ENCODE measurements at regions not wholly inside any gene's neighbourhood (a gene's known extent, or its start where the extent isn't known, plus 50 kb on each side); places are given as distances from the start of the nearest gene placed in this dataset.
"Not testable (repeated sequence)": the region's sequence is repeated elsewhere in the genome, so short reads cannot be mapped to it uniquely, and the experiment has no call there.

GRCh38 chr5:143913008-143913752 is 101.2 kb downstream of the HMHB1 start:
- Histone ChIP-seq H3K27me3 (ENCODE audit: control insufficient read depth, insufficient read depth, low read length) (no peaks in the 10 kb centered on the region), H3K9ac (ENCODE audit: low read length) (no peak overlapping the region)

DNA sequence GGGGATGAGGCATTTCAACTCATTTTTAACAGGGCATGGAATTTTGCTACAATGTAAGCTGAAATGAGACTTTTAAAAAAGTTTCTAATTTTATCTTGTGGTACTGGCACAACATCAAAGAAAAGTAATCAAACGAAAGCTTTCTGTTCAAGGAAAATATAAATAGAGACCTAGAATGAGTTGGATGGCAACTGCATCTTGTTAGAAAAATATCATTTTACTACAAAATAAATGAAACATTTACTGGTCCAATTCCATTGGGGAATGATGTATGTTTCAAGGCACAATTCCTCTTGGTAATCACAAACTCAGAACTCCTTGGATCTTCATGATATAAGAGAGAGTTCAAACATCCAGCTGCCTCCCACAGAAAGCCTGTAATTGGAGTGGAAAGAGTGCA is 102.8 kb downstream of the HMHB1 start:
- Histone ChIP-seq H3K36me3 (ENCODE audit: control insufficient read depth, low read depth, low read length) (no peaks in the 10 kb centered on the region), H3K4me1 (ENCODE audit: control insufficient read depth, low read depth, low read length) (no peaks in the 10 kb centered on the region), H3K9me3 (ENCODE audit: control insufficient read depth, low read depth, low read length) (no peaks in the 10 kb centered on the region), H3K4me3 (ENCODE audit: low read length) (no peak overlapping the region), H3K27me3 (ENCODE audit: control insufficient read depth, insufficient read depth, low read length) (no peaks in the 10 kb centered on the region), H3K9ac (ENCODE audit: low read length) (no peak overlapping the region), H3K27ac (ENCODE audit: low read length) (no peak overlapping the region)

More at GRCh38 chr5:143913008-143913752, 101.2 kb downstream of the HMHB1 start:
- Histone ChIP-seq H3K27ac (ENCODE audit: low read length) (no peak overlapping the region), H3K4me3 (ENCODE audit: low read length) (no peak overlapping the region), H3K9me3 (ENCODE audit: control insufficient read depth, low read depth, low read length) (no peaks in the 10 kb centered on the region), H3K4me1 (ENCODE audit: control insufficient read depth, low read depth, low read length) (no peaks in the 10 kb centered on the region), H3K36me3 (ENCODE audit: control insufficient read depth, low read depth, low read length) (no peaks in the 10 kb centered on the region)

DNA sequence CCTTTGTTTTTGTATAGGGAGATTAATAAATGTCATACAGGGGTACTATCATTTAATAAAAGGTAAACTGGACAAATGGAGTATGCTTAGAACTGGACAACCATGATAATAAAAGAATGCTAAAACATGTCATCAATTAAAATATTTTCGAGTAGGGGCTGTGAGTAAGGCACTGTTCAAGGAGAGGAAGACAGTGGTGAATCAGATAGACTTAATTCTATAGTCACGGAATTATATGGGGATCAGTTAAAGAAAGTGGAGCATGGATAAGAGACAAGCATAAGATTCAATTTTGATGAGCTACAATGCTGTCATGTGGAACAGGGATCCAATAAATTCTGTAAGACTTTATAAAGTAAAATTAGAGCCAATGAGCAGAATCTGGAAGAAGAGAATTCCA is 104.5 kb downstream of the HMHB1 start:
- no peak overlapping the region for H3K9ac ChIP-seq (ENCODE audit: low read length)
- H3K27ac ChIP-seq (ENCODE audit: low read length) = no peak overlapping the region
- H3K36me3 ChIP-seq (ENCODE audit: control insufficient read depth, low read depth, low read length) = no peaks in the 10 kb centered on the region
- no peaks in the 10 kb centered on the region for H3K9me3 ChIP-seq (ENCODE audit: control insufficient read depth, low read depth, low read length)
- H3K4me1 ChIP-seq (ENCODE audit: control insufficient read depth, low read depth, low read length) = no peaks in the 10 kb centered on the region
- no peaks in the 10 kb centered on the region for H3K27me3 ChIP-seq (ENCODE audit: control insufficient read depth, insufficient read depth, low read length)
- H3K4me3 ChIP-seq (ENCODE audit: low read length) = no peak overlapping the region

DNA sequence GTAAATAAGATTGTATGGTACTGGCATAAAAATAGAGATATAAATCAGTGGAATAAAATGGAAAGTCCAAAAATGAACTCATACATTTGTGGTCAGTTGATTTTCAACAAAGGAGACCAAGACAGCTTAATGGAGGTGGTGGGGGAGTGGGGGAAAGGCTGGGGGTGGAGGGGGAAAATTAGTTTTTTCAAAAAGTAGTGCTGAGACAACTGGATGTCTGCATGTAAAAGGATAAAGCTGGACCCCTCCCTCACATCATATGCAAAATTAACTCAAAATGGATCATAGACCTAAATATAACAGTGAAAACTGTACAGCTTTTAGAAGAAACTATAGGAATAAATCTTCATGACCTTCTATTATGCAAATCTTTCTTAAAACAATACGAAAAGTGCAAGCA is 107.0 kb downstream of the HMHB1 start:
- Histone ChIP-seq H3K9ac (ENCODE audit: low read length) (no peak overlapping the region), H3K27ac (ENCODE audit: low read length) (no peak overlapping the region), H3K9me3 (ENCODE audit: control insufficient read depth, low read depth, low read length) (no peaks in the 10 kb centered on the region), H3K4me3 (ENCODE audit: low read length) (no peak overlapping the region), H3K27me3 (ENCODE audit: control insufficient read depth, insufficient read depth, low read length) (no peaks in the 10 kb centered on the region), H3K36me3 (ENCODE audit: control insufficient read depth, low read depth, low read length) (no peaks in the 10 kb centered on the region), H3K4me1 (ENCODE audit: control insufficient read depth, low read depth, low read length) (peaks cover 6% of the 10 kb centered on the region)

- Histone ChIP-seq H3K27ac (ENCODE audit: low read length) (no peak overlapping the region), H3K4me3 (ENCODE audit: low read length) (no peak overlapping the region), H3K9ac (ENCODE audit: low read length) (no peak overlapping the region), H3K4me1 (ENCODE audit: control insufficient read depth, low read depth, low read length) (peaks cover 13% of the 10 kb centered on the region), H3K27me3 (ENCODE audit: control insufficient read depth, insufficient read depth, low read length) (no peaks in the 10 kb centered on the region), H3K9me3 (ENCODE audit: control insufficient read depth, low read depth, low read length) (no peaks in the 10 kb centered on the region), H3K36me3 (ENCODE audit: control insufficient read depth, low read depth, low read length) (no peaks in the 10 kb centered on the region)
These were observed 108.8 kb downstream of the HMHB1 start for GRCh38 chr5:143920772-143921171.

DNA sequence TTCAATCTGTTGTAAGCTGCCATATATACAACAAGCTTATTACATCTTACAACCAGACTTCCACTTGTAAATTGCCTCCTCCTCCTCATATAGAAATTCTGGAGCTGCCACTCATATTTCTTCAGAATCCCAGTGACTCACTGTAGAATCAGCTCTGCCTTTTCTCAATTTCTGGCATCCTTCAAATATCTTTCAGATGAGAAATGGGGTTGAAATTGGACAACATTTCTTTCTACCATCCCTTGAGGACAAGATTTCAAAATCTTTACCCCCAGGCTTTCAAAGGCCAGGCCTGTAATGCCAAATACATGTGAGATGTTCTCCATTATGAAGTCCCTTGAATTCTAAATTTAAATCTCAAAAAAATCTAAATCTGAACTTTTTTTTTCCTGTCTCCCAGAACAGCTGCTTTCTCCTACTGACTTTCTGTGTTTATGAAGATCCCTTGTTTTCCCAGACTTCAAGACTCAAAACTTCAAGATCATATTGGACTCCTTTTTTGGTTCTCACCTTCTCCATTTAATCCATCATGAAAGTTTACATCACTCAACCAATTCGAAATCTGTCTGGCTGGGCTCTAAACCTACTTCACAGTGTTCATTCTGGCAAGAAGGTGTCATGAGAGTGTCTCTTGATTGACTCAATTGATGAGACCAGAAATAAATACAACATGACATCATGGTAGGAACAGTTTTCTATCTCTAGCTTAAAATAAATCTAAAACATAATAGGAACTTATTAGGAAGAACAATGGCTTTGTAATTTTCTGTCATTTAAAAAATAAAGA is 109.8 kb downstream of the HMHB1 start:
- Histone ChIP-seq H3K27me3 (ENCODE audit: control insufficient read depth, insufficient read depth, low read length) (no peaks in the 10 kb centered on the region), H3K4me1 (ENCODE audit: control insufficient read depth, low read depth, low read length) (peaks cover 13% of the 10 kb centered on the region), H3K9ac (ENCODE audit: low read length) (no peak overlapping the region), H3K9me3 (ENCODE audit: control insufficient read depth, low read depth, low read length) (no peaks in the 10 kb centered on the region), H3K27ac (ENCODE audit: low read length) (no peak overlapping the region), H3K36me3 (ENCODE audit: control insufficient read depth, low read depth, low read length) (no peaks in the 10 kb centered on the region), H3K4me3 (ENCODE audit: low read length) (no peak overlapping the region)

DNA sequence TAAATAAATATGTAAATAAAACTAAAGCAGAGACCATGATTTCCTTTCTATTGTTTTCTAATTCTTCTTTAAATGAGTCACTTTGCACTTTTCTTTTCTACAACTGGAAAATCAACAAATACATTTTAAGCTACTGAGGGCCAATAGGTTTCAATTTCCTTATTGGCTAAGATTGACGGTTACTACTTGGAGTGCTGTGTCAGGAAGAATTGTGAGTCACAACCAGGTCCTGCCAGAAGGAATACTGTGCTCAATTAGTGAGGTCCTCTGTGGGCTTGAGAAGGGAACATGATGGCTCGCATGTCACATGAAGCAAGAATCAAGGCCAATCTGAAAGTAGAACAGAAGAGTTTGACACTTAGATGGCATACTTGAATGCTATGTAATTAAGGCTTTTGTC is 110.8 kb downstream of the HMHB1 start:
- Histone ChIP-seq H3K9ac (ENCODE audit: low read length) (no peak overlapping the region), H3K36me3 (ENCODE audit: control insufficient read depth, low read depth, low read length) (no peaks in the 10 kb centered on the region), H3K4me1 (ENCODE audit: control insufficient read depth, low read depth, low read length) (peaks cover 13% of the 10 kb centered on the region), H3K27ac (ENCODE audit: low read length) (no peak overlapping the region), H3K27me3 (ENCODE audit: control insufficient read depth, insufficient read depth, low read length) (no peaks in the 10 kb centered on the region), H3K9me3 (ENCODE audit: control insufficient read depth, low read depth, low read length) (no peaks in the 10 kb centered on the region), H3K4me3 (ENCODE audit: low read length) (no peak overlapping the region)

DNA sequence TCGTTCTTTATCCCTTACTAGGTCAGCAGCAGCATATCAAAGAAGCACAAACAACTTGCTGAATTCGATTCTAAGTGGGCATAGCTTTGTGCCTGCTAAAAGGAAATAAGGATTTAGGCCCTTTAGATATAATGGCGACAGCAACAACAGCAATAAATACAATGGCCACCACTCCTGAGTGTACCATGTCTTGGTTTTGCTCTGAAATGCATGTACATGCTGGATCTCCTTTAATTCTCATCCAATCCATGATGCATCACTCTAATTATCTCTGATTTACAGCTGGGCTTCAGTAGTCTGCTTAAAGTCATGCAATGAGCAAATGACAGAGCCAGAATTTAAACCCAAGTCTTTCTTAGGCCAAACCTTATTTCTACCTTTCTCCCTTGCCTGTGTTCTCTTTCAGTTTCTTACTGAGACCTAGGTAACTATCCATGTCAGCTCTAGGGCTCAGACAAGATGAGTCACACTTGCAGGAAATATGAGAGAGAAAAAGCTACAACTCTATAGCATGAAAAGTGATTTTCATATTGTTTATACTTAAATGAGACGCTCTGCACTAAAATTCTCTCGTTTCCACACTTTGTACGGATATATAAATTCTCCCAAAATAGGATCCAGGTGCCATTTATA is 111.8 kb downstream of the HMHB1 start:
- peaks cover 13% of the 10 kb centered on the region for H3K4me1 ChIP-seq (ENCODE audit: control insufficient read depth, low read depth, low read length)
- no peaks in the 10 kb centered on the region for H3K36me3 ChIP-seq (ENCODE audit: control insufficient read depth, low read depth, low read length)
- no peak overlapping the region for H3K4me3 ChIP-seq (ENCODE audit: low read length)
- H3K9me3 ChIP-seq (ENCODE audit: control insufficient read depth, low read depth, low read length) = no peaks in the 10 kb centered on the region
- no peak overlapping the region for H3K27ac ChIP-seq (ENCODE audit: low read length)
- no peaks in the 10 kb centered on the region for H3K27me3 ChIP-seq (ENCODE audit: control insufficient read depth, insufficient read depth, low read length)
- H3K9ac ChIP-seq (ENCODE audit: low read length) = no peak overlapping the region

GRCh38 chr5:143924311-143924978 is 112.5 kb downstream of the HMHB1 start:
- H3K27ac ChIP-seq (ENCODE audit: low read length) = no peak overlapping the region
- no peaks in the 10 kb centered on the region for H3K36me3 ChIP-seq (ENCODE audit: control insufficient read depth, low read depth, low read length)
- H3K27me3 ChIP-seq (ENCODE audit: control insufficient read depth, insufficient read depth, low read length) = no peaks in the 10 kb centered on the region
- H3K9ac ChIP-seq (ENCODE audit: low read length) = no peak overlapping the region
- H3K9me3 ChIP-seq (ENCODE audit: control insufficient read depth, low read depth, low read length) = no peaks in the 10 kb centered on the region
- peaks cover 15% of the 10 kb centered on the region for H3K4me1 ChIP-seq (ENCODE audit: control insufficient read depth, low read depth, low read length)
- no peak overlapping the region for H3K4me3 ChIP-seq (ENCODE audit: low read length)

DNA sequence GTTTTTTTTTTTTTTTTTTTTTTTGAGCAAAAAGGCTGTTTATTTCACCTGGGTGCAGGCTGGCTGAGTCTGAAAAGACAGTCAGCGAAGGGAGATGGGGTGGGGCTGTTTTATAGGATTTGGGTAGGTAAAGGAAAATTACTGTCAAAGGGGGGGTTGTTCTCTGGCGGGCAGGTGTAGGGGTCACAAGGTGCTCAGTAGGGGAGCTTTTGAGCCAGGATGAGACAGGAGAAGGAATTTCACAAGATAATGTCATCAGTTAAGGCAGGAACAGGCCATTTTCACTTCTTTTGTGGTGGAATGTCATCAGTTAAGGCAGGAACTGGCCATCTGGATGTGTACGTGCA is 113.0 kb downstream of the HMHB1 start:
- H3K9me3 ChIP-seq (ENCODE audit: control insufficient read depth, low read depth, low read length); H3K27ac ChIP-seq (ENCODE audit: low read length); H3K36me3 ChIP-seq (ENCODE audit: control insufficient read depth, low read depth, low read length); H3K9ac ChIP-seq (ENCODE audit: low read length); H3K4me3 ChIP-seq (ENCODE audit: low read length); H3K27me3 ChIP-seq (ENCODE audit: control insufficient read depth, insufficient read depth, low read length): not testable (repeated sequence)
- peaks cover 20% of the 10 kb centered on the region for H3K4me1 ChIP-seq (ENCODE audit: control insufficient read depth, low read depth, low read length)

DNA sequence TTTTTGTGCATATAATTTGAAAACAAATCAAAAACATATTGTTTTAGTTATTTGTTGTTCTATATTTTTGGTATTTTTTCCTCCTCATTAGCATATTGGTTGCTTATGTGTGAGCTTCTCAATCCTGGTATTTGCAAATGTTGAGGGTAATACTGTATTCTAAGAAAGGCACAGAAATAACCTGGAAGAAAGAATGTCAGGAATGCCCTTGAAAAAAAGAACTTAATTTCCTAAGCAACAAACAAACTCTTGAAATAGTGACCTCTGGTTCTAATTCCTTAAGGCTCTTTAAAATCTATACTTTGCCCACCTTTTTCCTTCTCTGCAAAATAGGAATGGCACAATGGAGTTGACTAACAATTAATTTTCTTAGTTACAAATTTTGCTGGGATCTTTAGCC is 117.5 kb downstream of the HMHB1 start:
- H3K9ac ChIP-seq (ENCODE audit: low read length) = no peak overlapping the region
- no peaks in the 10 kb centered on the region for H3K27me3 ChIP-seq (ENCODE audit: control insufficient read depth, insufficient read depth, low read length)
- H3K36me3 ChIP-seq (ENCODE audit: control insufficient read depth, low read depth, low read length) = no peaks in the 10 kb centered on the region
- H3K4me3 ChIP-seq (ENCODE audit: low read length) = no peak overlapping the region
- no peak overlapping the region for H3K27ac ChIP-seq (ENCODE audit: low read length)
- H3K9me3 ChIP-seq (ENCODE audit: control insufficient read depth, low read depth, low read length) = no peaks in the 10 kb centered on the region
- peaks cover 16% of the 10 kb centered on the region for H3K4me1 ChIP-seq (ENCODE audit: control insufficient read depth, low read depth, low read length)

Data from iPS-18a (cell line).